ENCODE measurements at regions not wholly inside any gene's neighbourhood (a gene's known extent, or its start where the extent isn't known, plus 50 kb on each side); places are given as distances from the start of the nearest gene placed in this dataset.

DNA sequence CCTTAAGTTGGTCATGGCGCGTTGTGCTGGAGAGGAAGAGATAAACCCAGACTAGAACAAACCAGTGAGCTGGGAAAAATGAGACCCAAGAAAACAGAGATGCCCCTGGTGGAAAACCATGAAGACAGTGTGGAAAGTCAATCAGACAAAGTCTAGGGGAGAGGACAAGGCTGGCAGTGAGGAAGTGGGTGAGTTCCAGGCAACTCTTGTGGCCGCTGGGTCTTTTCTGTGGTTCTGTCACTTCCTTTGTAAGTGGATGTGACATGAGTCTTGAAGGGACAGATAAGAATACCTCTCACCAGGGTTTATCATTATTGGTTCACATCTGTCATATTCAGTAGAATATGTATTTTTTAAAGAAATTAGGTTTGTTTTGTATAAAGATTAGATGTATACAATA is 738.4 kb downstream of the DHX35 start:
- TF ChIP-seq, protein P1, sequence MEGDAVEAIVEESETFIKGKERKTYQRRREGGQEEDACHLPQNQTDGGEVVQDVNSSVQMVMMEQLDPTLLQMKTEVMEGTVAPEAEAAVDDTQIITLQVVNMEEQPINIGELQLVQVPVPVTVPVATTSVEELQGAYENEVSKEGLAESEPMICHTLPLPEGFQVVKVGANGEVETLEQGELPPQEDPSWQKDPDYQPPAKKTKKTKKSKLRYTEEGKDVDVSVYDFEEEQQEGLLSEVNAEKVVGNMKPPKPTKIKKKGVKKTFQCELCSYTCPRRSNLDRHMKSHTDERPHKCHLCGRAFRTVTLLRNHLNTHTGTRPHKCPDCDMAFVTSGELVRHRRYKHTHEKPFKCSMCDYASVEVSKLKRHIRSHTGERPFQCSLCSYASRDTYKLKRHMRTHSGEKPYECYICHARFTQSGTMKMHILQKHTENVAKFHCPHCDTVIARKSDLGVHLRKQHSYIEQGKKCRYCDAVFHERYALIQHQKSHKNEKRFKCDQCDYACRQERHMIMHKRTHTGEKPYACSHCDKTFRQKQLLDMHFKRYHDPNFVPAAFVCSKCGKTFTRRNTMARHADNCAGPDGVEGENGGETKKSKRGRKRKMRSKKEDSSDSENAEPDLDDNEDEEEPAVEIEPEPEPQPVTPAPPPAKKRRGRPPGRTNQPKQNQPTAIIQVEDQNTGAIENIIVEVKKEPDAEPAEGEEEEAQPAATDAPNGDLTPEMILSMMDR (IDR thresholded peaks at IDR 0.05) = no peak
- TF ChIP-seq POLR2A (IDR thresholded peaks at IDR 0.05) = no peak
- TF ChIP-seq EP300 (IDR thresholded peaks at IDR 0.05) = no peak

Measured in stomach (tissue), 4 donors.